H1 (cell line): ENCODE measurements at regions not wholly inside any gene's neighbourhood (a gene's known extent, or its start where the extent isn't known, plus 50 kb on each side); places are given as distances from the start of the nearest gene placed in this dataset.

ENCODE experiments used
- CTCF ChIA-PET: fragments of 300-600 bp; sonication (Branson Sonifier 250); formaldehyde crosslinking; loops from one replicate; lab custom pipeline; 2021; ENCODE audit not compliant: partially characterized antibody; lab: Charles Lee
- POLR2A ChIA-PET: fragments of 300-600 bp; sonication (Branson Sonifier 250); formaldehyde crosslinking; loops from one replicate; lab custom pipeline; 2021; ENCODE audit warnings: inconsistent platforms; ENCODE audit not compliant: partially characterized antibody; lab: Charles Lee
- DNase-seq, 2 experiments: peaks; one replicate each; pipeline versions ENCODE4 v3.0.0 to v3.0.0-alpha.2; 2010 to 2022; ENCODE audit warnings: low spot score in 2 of 2, low read depth in 1 of 2, mixed read lengths in 1 of 2
- FAIRE-seq: peaks from 2 replicates; lab custom pipeline; 2011; peaks lifted over from hg19 to GRCh38; lab: Jason Lieb, UNC
- H2AFZ ChIP-seq: 2 replicates; pipeline ENCODE4 v1.8.1; 2012; ENCODE audit warnings: low read length, inconsistent platforms
- H2AK5ac ChIP-seq: 2 replicates; pipeline ENCODE4 v1.6.1; 2013; ENCODE audit warnings: low read depth, low read length
- H2BK120ac ChIP-seq: replicated peaks from 2 replicates; pipeline ENCODE3; 2013; ENCODE audit warnings: low read depth, low read length, inconsistent platforms
- H2BK12ac ChIP-seq: 2 replicates; pipeline ENCODE4 v1.6.1; 2013; ENCODE audit warnings: low read depth, low read length
- H2BK15ac ChIP-seq: 2 replicates; pipeline ENCODE4 v1.6.1; 2013; ENCODE audit warnings: low read length
- H2BK20ac ChIP-seq: 2 replicates; pipeline ENCODE4 v1.6.1; 2013; ENCODE audit warnings: low read length
- H2BK5ac ChIP-seq: 2 replicates; pipeline ENCODE4 v1.6.1; 2013; ENCODE audit warnings: low read depth, low read length
- H3K14ac ChIP-seq: 2 replicates; pipeline ENCODE4 v1.6.1; 2013; ENCODE audit warnings: inconsistent platforms; ENCODE audit not compliant: insufficient read length
- H3K18ac ChIP-seq: 2 replicates; pipeline ENCODE4 v1.6.1; 2013; ENCODE audit warnings: low read length; ENCODE audit errors: extremely low read depth
- H3K23ac ChIP-seq: 2 replicates; pipeline ENCODE4 v1.6.1; 2013; ENCODE audit warnings: inconsistent platforms; ENCODE audit not compliant: insufficient read length
- H3K23me2 ChIP-seq: 2 replicates; pipeline ENCODE4 v1.6.1; 2013; ENCODE audit warnings: low read depth, low read length
- H3K27ac ChIP-seq: 2 replicates; pipeline ENCODE4 v1.6.1; 2011; ENCODE audit warnings: low read depth, low read length, inconsistent platforms
- H3K27me3 ChIP-seq, 4 experiments: replicated peaks in 1 of 4; 1 replicate in 1 of 4; 2 replicates in 3 of 4; pipeline versions ENCODE4 v1.6.1 to v1.8.1; 2011 to 2013; ENCODE audit warnings: low read length in 3 of 4, mild to moderate bottlenecking in 3 of 4, inconsistent platforms in 2 of 4, mixed read lengths in 2 of 4, moderate library complexity in 1 of 4; ENCODE audit not compliant: control insufficient read depth in 3 of 4, insufficient read depth in 3 of 4; ENCODE audit errors: extremely low read depth in 1 of 4
- H3K36me3 ChIP-seq, 4 experiments: 2 replicates each; pipeline versions ENCODE4 v1.6.1 to v1.8.1; 2011 to 2013; ENCODE audit warnings: mild to moderate bottlenecking in 4 of 4, low read length in 3 of 4, moderate library complexity in 2 of 4, control low read depth in 1 of 4, inconsistent platforms in 1 of 4; ENCODE audit not compliant: insufficient read depth in 4 of 4, control insufficient read depth in 2 of 4
- H3K4ac ChIP-seq: replicated peaks from 2 replicates; pipeline ENCODE3; 2013; ENCODE audit warnings: low read length, low read depth, mixed read lengths, inconsistent platforms; ENCODE audit not compliant: insufficient read length
- H3K4me1 ChIP-seq, 4 experiments: replicated peaks in 1 of 4; 1 replicate in 1 of 4; 2 replicates in 3 of 4; pipeline versions ENCODE4 v1.6.1 to v1.8.1; 2011 to 2013; ENCODE audit warnings: low read length in 3 of 4, inconsistent platforms in 2 of 4, mixed read lengths in 1 of 4; ENCODE audit not compliant: insufficient read depth in 4 of 4, control insufficient read depth in 3 of 4
- H3K4me2 ChIP-seq, 2 experiments: 2 replicates each; pipeline versions ENCODE4 v1.6.1 to v1.8.1; 2011 to 2013; ENCODE audit warnings: low read depth in 2 of 2, low read length in 2 of 2, control low read depth in 1 of 2, inconsistent platforms in 1 of 2, mild to moderate bottlenecking in 1 of 2; ENCODE audit not compliant: insufficient read depth in 1 of 2
- H3K4me3 ChIP-seq, 4 experiments: fragments of 200-600, 300-600 bp in 1 of 4; sonication (generic), shearing (Covaris generic), sonication (Bioruptor Twin) in 1 of 4; 2 replicates each; pipeline versions ENCODE4 v1.5.1 to v1.8.1; 2011 to 2016; ENCODE audit warnings: low read length in 4 of 4, low read depth in 3 of 4, control low read depth in 2 of 4, inconsistent platforms in 2 of 4, mild to moderate bottlenecking in 2 of 4, mixed read lengths in 1 of 4, moderate library complexity in 1 of 4; ENCODE audit not compliant: insufficient read depth in 2 of 4; ENCODE audit errors: extremely low read depth in 1 of 4
- H3K56ac ChIP-seq: replicated peaks from 2 replicates; pipeline ENCODE3; 2013; ENCODE audit warnings: low read depth, mild to moderate bottlenecking, mixed read lengths, low read length, inconsistent platforms; ENCODE audit not compliant: insufficient read length
- H3K79me1 ChIP-seq: 2 replicates; pipeline ENCODE4 v1.6.1; 2013; ENCODE audit warnings: low read depth, low read length, control low read depth
- H3K79me2 ChIP-seq, 2 experiments: 2 replicates each; pipeline versions ENCODE4 v1.6.1 to v1.8.1; 2012 to 2013; ENCODE audit warnings: low read length in 2 of 2, mild to moderate bottlenecking in 2 of 2, inconsistent platforms in 1 of 2; ENCODE audit not compliant: insufficient read depth in 2 of 2, control insufficient read depth in 1 of 2
- H3K9ac ChIP-seq, 4 experiments: replicated peaks in 1 of 4; 1 replicate in 1 of 4; 2 replicates in 3 of 4; pipeline versions ENCODE4 v1.6.1 to v1.8.1; 2011 to 2013; ENCODE audit warnings: low read depth in 3 of 4, low read length in 3 of 4, control low read depth in 2 of 4, mild to moderate bottlenecking in 2 of 4, moderate library complexity in 2 of 4, inconsistent platforms in 1 of 4; ENCODE audit errors: extremely low read depth in 1 of 4
- H3K9me3 ChIP-seq, 2 experiments: 2 replicates each; pipeline versions ENCODE4 v1.6.1 to v1.8.1; 2012 to 2013; ENCODE audit warnings: mild to moderate bottlenecking in 2 of 2, moderate library complexity in 2 of 2, control low read depth in 1 of 2, inconsistent platforms in 1 of 2, low read depth in 1 of 2, low read length in 1 of 2, mixed read lengths in 1 of 2; ENCODE audit not compliant: insufficient read depth in 2 of 2
- H4K20me1 ChIP-seq, 2 experiments: replicated peaks in 1 of 2; 2 replicates each; pipeline versions ENCODE3 to v1.8.1; 2011 to 2013; ENCODE audit warnings: inconsistent platforms in 2 of 2, low read length in 2 of 2, mild to moderate bottlenecking in 1 of 2; ENCODE audit not compliant: insufficient read depth in 2 of 2, control insufficient read depth in 1 of 2
- H4K5ac ChIP-seq: 2 replicates; pipeline ENCODE4 v1.6.1; 2013; ENCODE audit warnings: low read length, low read depth, mixed read lengths, inconsistent platforms; ENCODE audit not compliant: insufficient read length
- H4K8ac ChIP-seq: 2 replicates; pipeline ENCODE4 v1.8.0; 2013; ENCODE audit warnings: mild to moderate bottlenecking, moderate library complexity, low read length, inconsistent platforms; ENCODE audit not compliant: insufficient read depth; ENCODE audit errors: extremely low read depth
- H4K91ac ChIP-seq: replicated peaks from 2 replicates; pipeline ENCODE3; 2013; ENCODE audit warnings: low read length, mixed read lengths, inconsistent platforms; ENCODE audit not compliant: insufficient read length
- ATF3 ChIP-seq: IDR thresholded peaks from 2 replicates; pipeline ENCODE4 v1.6.1; 2011; ENCODE audit warnings: low read depth, mild to moderate bottlenecking, low read length; ENCODE audit not compliant: insufficient read depth
- CHD1 ChIP-seq: IDR thresholded peaks from 2 replicates; pipeline ENCODE4 v1.6.1; 2012; ENCODE audit warnings: low read depth, low read length, improper control_type of control experiment
- EZH2 ChIP-seq: fragments of 200-600 bp; sonication (generic); IDR thresholded peaks from 2 replicates; pipeline ENCODE4 v1.7.1; 2012; ENCODE audit warnings: low read depth, mild to moderate bottlenecking, moderate library complexity, low read length, inconsistent platforms; ENCODE audit not compliant: severe bottlenecking
- NRF1 ChIP-seq: IDR thresholded peaks from 2 replicates; pipeline ENCODE4 v1.6.1; 2011; ENCODE audit warnings: mild to moderate bottlenecking, low read depth, low read length, improper control_type of control experiment
- PHF8 ChIP-seq: fragments of 200-600 bp; sonication (generic); conservative IDR thresholded peaks from 2 replicates; pipeline ENCODE4 v1.7.1; 2012; ENCODE audit warnings: low read depth, mild to moderate bottlenecking, inconsistent platforms, low read length, moderate library complexity
- POLR2AphosphoS5 ChIP-seq: IDR thresholded peaks from 2 replicates; pipeline ENCODE4 v1.6.1; 2011; ENCODE audit warnings: low read depth, low read length
- RFX5 ChIP-seq: IDR thresholded peaks from 2 replicates; pipeline ENCODE4 v1.6.1; 2011; ENCODE audit warnings: low read depth, low read length, improper control_type of control experiment, borderline replicate concordance
- SP1 ChIP-seq: IDR thresholded peaks from 2 replicates; pipeline ENCODE4 v1.6.1; 2011; ENCODE audit warnings: low read depth, low read length
- SUZ12 ChIP-seq: fragments of 200-600 bp; sonication (generic); IDR thresholded peaks from 2 replicates; pipeline ENCODE4 v1.6.1; 2012; ENCODE audit warnings: mild to moderate bottlenecking, inconsistent platforms, low read length, moderate library complexity, mixed read lengths
- WGBS, 2 experiments: shearing (Covaris generic) in 1 of 2; methylation state at CpG; one replicate each; pipeline versions ENCODE4 v1.1.6 to v1.1.7; 2013 to 2015; ENCODE audit warnings: low lambda C conversion rate in 2 of 2, mixed read lengths in 2 of 2, inconsistent platforms in 1 of 2, low coverage in 1 of 2, missing lambda C conversion rate in 1 of 2; ENCODE audit not compliant: insufficient replicate concordance in 2 of 2, insufficient coverage in 1 of 2, insufficient read length in 1 of 2; ENCODE audit errors: extremely low coverage in 1 of 2, missing lambda C conversion rate in 1 of 2; 5-methylcytosine and 5-hydroxymethylcytosine counted together

GRCh38 chr12:4056910-4057845, 184.0 kb upstream of the PARP11 start:
- Histone ChIP-seq H3K18ac (no peak overlapping the region), H4K20me1 (no peaks in the 10 kb centered on the region), H4K91ac (no peak overlapping the region), H3K9ac (no peak overlapping the region), H3K14ac (no peak overlapping the region), H3K79me1 (no peaks in the 10 kb centered on the region), H3K79me2 (no peaks in the 10 kb centered on the region), H2BK20ac (no peak overlapping the region), H3K4me1 (peaks cover 0 to 4% (median 1%) of the 10 kb centered on the region in 4 experiments; a peak in 3 of 7 replicates), H3K4ac (no peak overlapping the region), H3K9me3 (no peaks in the 10 kb centered on the region), H3K23me2 (peaks cover 2% of the 10 kb centered on the region; the same call in 1 of the 2 replicates), H4K8ac (no peak overlapping the region), H2AK5ac (no peak overlapping the region), H3K4me3 (no peak overlapping the region)
- DNase-seq (no peak), FAIRE-seq (no peak)
- TF ChIP-seq EZH2 (no peak), ATF3 (no peak), SUZ12 (no peak), RFX5 (no peak), NRF1 (no peak), PHF8 (no peak), SP1 (no peak), POLR2AphosphoS5 (no peak), CHD1 (no peak)
- TF ChIP-seq, all 59 proteins: peak for 0
- Histone ChIP-seq H2BK15ac (no peak overlapping the region), H3K27ac (no peak overlapping the region), H4K5ac (no peak overlapping the region), H3K4me2 (no peak overlapping the region), H2BK12ac (no peak overlapping the region), H3K23ac (no peak overlapping the region), H2BK120ac (no peak overlapping the region), H3K36me3 (no peaks in the 10 kb centered on the region), H2BK5ac (no peak overlapping the region), H3K27me3 (no peaks in the 10 kb centered on the region), H2AFZ (no peak overlapping the region), H3K56ac (no peak overlapping the region)
- CTCF ChIA-PET: interaction anchor here (0.6 to 1.6 kb wide), 10 partner anchors 9 to 220 kb away, joined by 3 to 5 read pairs (median 3); no protein-coding TSS in a partner anchor
- 88% methylated on average over 6 of the region's 6 CpGs; no CpG with 5 or more reads in 1 of the 2 experiments for WGBS, 2 experiments
- POLR2A ChIA-PET: interaction anchor here (0.6 to 1.0 kb wide), 2 partner anchors 12 to 461 kb away, joined by 3 read pairs; no protein-coding TSS in a partner anchor
